GM12878 (cell line): ENCODE measurements at regions not wholly inside any gene's neighbourhood (a gene's known extent, or its start where the extent isn't known, plus 50 kb on each side); places are given as distances from the start of the nearest gene placed in this dataset.
A peak's percentile ranks its signal among the peaks of the same experiment; 100 is the strongest.

ENCODE experiments used
- BACH1 ChIP-seq: fragments of 450-650 bp; IDR thresholded peaks from 2 replicates; pipeline ENCODE4 v1.6.1; 2017; ENCODE audit warnings: mild to moderate bottlenecking, borderline replicate concordance
- BCL11A ChIP-seq: IDR thresholded peaks from 2 replicates; pipeline ENCODE4 v1.6.1; 2011; ENCODE audit warnings: low read depth, low read length
- CBFB ChIP-seq: IDR thresholded peaks from 2 replicates; pipeline ENCODE4 v1.6.1; 2016; ENCODE audit warnings: antibody characterized with exemption, low read depth
- DPF2 ChIP-seq: fragments of 450-650 bp; IDR thresholded peaks from 2 replicates; pipeline ENCODE4 v1.6.1; 2017; ENCODE audit warnings: mild to moderate bottlenecking
- ESRRA ChIP-seq: IDR thresholded peaks from 2 replicates; pipeline ENCODE4 v1.6.1; 2012; ENCODE audit warnings: mild to moderate bottlenecking, low read length, improper control_type of control experiment
- FOXM1 ChIP-seq: IDR thresholded peaks from 2 replicates; pipeline ENCODE4 v1.6.1; 2012; ENCODE audit warnings: low read depth, mild to moderate bottlenecking, inconsistent platforms, low read length, moderate library complexity
- MLLT1 ChIP-seq: fragments of 450-650 bp; IDR thresholded peaks from 2 replicates; pipeline ENCODE4 v1.6.1; 2016; ENCODE audit warnings: mild to moderate bottlenecking
- MTA2 ChIP-seq: fragments of 450-650 bp; IDR thresholded peaks from 2 replicates; pipeline ENCODE4 v1.6.1; 2016; ENCODE audit warnings: low read depth, mild to moderate bottlenecking, moderate library complexity
- NR2F1 ChIP-seq: fragments of 450-650 bp; conservative IDR thresholded peaks from 2 replicates; pipeline ENCODE4 v1.6.1; 2017; ENCODE audit warnings: mild to moderate bottlenecking
- POLR2A ChIP-seq: IDR thresholded peaks from 2 replicates; pipeline ENCODE4 v1.6.1; 2011; ENCODE audit warnings: low read depth, mild to moderate bottlenecking, low read length
- RFX5 ChIP-seq: IDR thresholded peaks from 2 replicates; pipeline ENCODE4 v1.6.1; 2011; ENCODE audit warnings: low read depth, low read length, improper control_type of control experiment
- SIX5 ChIP-seq: IDR thresholded peaks from 2 replicates; pipeline ENCODE4 v1.6.1; 2011; ENCODE audit warnings: mild to moderate bottlenecking, low read depth, low read length, moderate library complexity; ENCODE audit not compliant: severe bottlenecking
- SKIL ChIP-seq: fragments of 450-650 bp; IDR thresholded peaks from 2 replicates; pipeline ENCODE4 v1.6.1; 2017; ENCODE audit warnings: mild to moderate bottlenecking, low read depth, inconsistent platforms; ENCODE audit not compliant: poor library complexity, severe bottlenecking
- TCF12 ChIP-seq: IDR thresholded peaks from 2 replicates; pipeline ENCODE4 v1.6.1; 2011; ENCODE audit warnings: low read depth, mild to moderate bottlenecking, low read length
- YY1 ChIP-seq: IDR thresholded peaks from 2 replicates; pipeline ENCODE4 v1.6.1; 2011; ENCODE audit warnings: low read depth, mild to moderate bottlenecking, low read length
- ZBTB33 ChIP-seq: fragments of 450-650 bp; IDR thresholded peaks from 2 replicates; pipeline ENCODE4 v1.6.1; 2017; ENCODE audit warnings: mild to moderate bottlenecking
- ZNF207 ChIP-seq: fragments of 450-650 bp; IDR thresholded peaks from 2 replicates; pipeline ENCODE4 v1.6.1; 2014; ENCODE audit warnings: antibody characterized with exemption, mild to moderate bottlenecking, borderline replicate concordance
- TF ChIP-seq, protein P1 (sequence below): IDR thresholded peaks from 2 replicates; pipeline ENCODE4 v1.6.1; 2012; ENCODE audit warnings: low read depth, low read length, improper control_type of control experiment
- TF ChIP-seq, protein P2 (sequence below), 3 experiments: IDR thresholded peaks in 2 of 3; conservative IDR thresholded peaks in 1 of 3; 2 replicates each; pipeline ENCODE4 v1.5.1; 2011; ENCODE audit warnings: low read depth in 3 of 3, low read length in 3 of 3, mild to moderate bottlenecking in 3 of 3, control low read depth in 2 of 3, moderate library complexity in 2 of 3, inconsistent platforms in 1 of 3, mixed read lengths in 1 of 3; ENCODE audit not compliant: control insufficient read depth in 2 of 3, insufficient read depth in 1 of 3; ENCODE audit errors: extremely low read depth in 1 of 3
- TF ChIP-seq, protein P3 (sequence below): fragments of 450-650 bp; IDR thresholded peaks from 2 replicates; pipeline ENCODE4 v1.6.1; 2017; ENCODE audit warnings: low read depth, mild to moderate bottlenecking, moderate library complexity

DNA sequence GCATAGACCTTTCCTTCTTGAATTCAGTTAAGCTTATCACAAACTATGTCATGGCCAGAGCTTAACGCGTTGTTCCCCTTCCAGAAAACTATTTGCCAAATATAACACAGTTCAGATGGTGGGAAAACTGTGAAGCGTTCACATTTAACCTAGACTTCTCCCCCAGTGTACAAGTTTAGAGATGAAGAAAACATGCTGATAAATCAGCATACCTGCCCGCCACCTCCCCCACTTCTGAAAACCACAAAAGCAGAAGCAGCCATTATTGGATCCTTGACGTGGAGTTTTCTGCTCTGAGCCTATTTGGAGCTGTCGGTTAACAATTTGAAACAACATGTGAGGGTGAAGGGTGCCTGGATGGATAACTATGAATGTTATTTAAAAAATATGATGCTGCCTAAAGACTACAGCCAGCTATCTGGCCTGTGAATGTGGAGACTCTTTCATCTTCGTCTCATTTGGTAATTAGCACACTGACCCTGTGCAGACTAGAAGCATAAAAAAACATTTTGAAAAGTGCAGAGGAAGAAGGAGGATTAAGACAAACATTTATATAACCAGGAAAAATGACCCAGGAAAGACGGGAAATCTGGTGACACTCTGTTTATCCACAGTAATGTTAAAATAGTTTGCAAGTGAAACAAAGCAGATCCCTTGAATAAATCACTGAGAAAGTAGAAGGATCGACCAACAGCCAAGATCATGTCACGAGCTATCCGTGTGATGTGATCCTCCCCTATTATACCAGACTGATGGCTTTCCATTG is 408.2 kb downstream of the AEBP2 start (continued):
- TF ChIP-seq, protein P1, sequence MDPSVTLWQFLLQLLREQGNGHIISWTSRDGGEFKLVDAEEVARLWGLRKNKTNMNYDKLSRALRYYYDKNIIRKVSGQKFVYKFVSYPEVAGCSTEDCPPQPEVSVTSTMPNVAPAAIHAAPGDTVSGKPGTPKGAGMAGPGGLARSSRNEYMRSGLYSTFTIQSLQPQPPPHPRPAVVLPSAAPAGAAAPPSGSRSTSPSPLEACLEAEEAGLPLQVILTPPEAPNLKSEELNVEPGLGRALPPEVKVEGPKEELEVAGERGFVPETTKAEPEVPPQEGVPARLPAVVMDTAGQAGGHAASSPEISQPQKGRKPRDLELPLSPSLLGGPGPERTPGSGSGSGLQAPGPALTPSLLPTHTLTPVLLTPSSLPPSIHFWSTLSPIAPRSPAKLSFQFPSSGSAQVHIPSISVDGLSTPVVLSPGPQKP = no peak
- TF ChIP-seq, protein P2, sequence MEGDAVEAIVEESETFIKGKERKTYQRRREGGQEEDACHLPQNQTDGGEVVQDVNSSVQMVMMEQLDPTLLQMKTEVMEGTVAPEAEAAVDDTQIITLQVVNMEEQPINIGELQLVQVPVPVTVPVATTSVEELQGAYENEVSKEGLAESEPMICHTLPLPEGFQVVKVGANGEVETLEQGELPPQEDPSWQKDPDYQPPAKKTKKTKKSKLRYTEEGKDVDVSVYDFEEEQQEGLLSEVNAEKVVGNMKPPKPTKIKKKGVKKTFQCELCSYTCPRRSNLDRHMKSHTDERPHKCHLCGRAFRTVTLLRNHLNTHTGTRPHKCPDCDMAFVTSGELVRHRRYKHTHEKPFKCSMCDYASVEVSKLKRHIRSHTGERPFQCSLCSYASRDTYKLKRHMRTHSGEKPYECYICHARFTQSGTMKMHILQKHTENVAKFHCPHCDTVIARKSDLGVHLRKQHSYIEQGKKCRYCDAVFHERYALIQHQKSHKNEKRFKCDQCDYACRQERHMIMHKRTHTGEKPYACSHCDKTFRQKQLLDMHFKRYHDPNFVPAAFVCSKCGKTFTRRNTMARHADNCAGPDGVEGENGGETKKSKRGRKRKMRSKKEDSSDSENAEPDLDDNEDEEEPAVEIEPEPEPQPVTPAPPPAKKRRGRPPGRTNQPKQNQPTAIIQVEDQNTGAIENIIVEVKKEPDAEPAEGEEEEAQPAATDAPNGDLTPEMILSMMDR (IDR thresholded peaks at IDR 0.05 in 2 of 3, conservative IDR thresholded peaks at IDR 0.05 in 1 of 3; ENCODE audit: control insufficient read depth in 2 of 3, extremely low read depth in 1 of 3, insufficient read depth in 1 of 3, low read depth in 3 of 3, low read length in 3 of 3) = no peak
- TF ChIP-seq BACH1 (0 out of 2 replicates have a peak, but pooled peaks have one; percentile 40), RFX5 (no peak), ESRRA (no peak), SKIL (peak; percentile 27), POLR2A (no peak), SIX5 (no peak), ZBTB33 (no peak), CBFB (peak; percentile 74; the same call in 1 of the 2 replicates), FOXM1 (peak; percentile 36; the same call in 1 of the 2 replicates), YY1 (peak; percentile 91), MLLT1 (0 out of 2 replicates have a peak, but pooled peaks have one; percentile 60), MTA2 (peak; percentile 56), TCF12 (0 out of 2 replicates have a peak, but pooled peaks have one; percentile 18), NR2F1 (peak; percentile 50; the same call in 1 of the 2 replicates), BCL11A (peak; percentile 54; the same call in 1 of the 2 replicates), DPF2 (peak; percentile 59; the same call in 1 of the 2 replicates), ZNF207 (no peak)
- TF ChIP-seq, protein P3, sequence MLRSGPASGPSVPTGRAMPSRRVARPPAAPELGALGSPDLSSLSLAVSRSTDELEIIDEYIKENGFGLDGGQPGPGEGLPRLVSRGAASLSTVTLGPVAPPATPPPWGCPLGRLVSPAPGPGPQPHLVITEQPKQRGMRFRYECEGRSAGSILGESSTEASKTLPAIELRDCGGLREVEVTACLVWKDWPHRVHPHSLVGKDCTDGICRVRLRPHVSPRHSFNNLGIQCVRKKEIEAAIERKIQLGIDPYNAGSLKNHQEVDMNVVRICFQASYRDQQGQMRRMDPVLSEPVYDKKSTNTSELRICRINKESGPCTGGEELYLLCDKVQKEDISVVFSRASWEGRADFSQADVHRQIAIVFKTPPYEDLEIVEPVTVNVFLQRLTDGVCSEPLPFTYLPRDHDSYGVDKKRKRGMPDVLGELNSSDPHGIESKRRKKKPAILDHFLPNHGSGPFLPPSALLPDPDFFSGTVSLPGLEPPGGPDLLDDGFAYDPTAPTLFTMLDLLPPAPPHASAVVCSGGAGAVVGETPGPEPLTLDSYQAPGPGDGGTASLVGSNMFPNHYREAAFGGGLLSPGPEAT = peak; percentile 48; the same call in 1 of the 2 replicates
